GM23338 (cell line): ENCODE measurements at regions not wholly inside any gene's neighbourhood (a gene's known extent, or its start where the extent isn't known, plus 50 kb on each side); places are given as distances from the start of the nearest gene placed in this dataset.

ENCODE experiments used
- CREB1 ChIP-seq: fragments of 250-450 bp; sonication (Bioruptor Pico); IDR thresholded peaks from 2 replicates; pipeline ENCODE4 v1.5.0; 2020; ENCODE audit warnings: low read depth, mild to moderate bottlenecking, moderate library complexity
- CTCF ChIP-seq, 2 experiments: fragments of 200-600 bp in 1 of 2; sonication (generic) in 1 of 2; conservative IDR thresholded peaks; 2 replicates each; pipeline versions ENCODE4 v1.5.1 to v1.6.1; 2016 to 2017; ENCODE audit warnings: antibody characterized with exemption in 2 of 2, low read depth in 2 of 2, mild to moderate bottlenecking in 2 of 2, moderate library complexity in 1 of 2
- EZH2 ChIP-seq: fragments of 200-600 bp; sonication (generic); IDR thresholded peaks from one replicate; pipeline ENCODE4 v1.8.0; 2017; ENCODE audit warnings: antibody characterized with exemption, mild to moderate bottlenecking, low read depth; ENCODE audit not compliant: unreplicated experiment
- EZH2phosphoT487 ChIP-seq: fragments of 200-600 bp; sonication (generic); IDR thresholded peaks from one replicate; pipeline ENCODE4 v1.8.1; 2018; ENCODE audit warnings: antibody characterized with exemption; ENCODE audit not compliant: unreplicated experiment
- JUNB ChIP-seq: IDR thresholded peaks from one replicate; pipeline ENCODE4 v1.6.1; 2016; ENCODE audit warnings: antibody characterized with exemption; ENCODE audit not compliant: unreplicated experiment
- POLR2AphosphoS5 ChIP-seq: IDR thresholded peaks from 2 replicates; pipeline ENCODE4 v1.6.1; 2016; ENCODE audit warnings: antibody characterized with exemption, low read depth
- ZNF114 ChIP-seq: fragments of 250-450 bp; sonication (Bioruptor Pico); IDR thresholded peaks from 2 replicates; pipeline ENCODE4 v1.5.0; 2020; ENCODE audit warnings: mild to moderate bottlenecking, moderate library complexity
- ZNF331 ChIP-seq: fragments of 250-450 bp; sonication (Bioruptor Pico); IDR thresholded peaks from 2 replicates; pipeline ENCODE4 v1.5.0; 2020; ENCODE audit warnings: low read depth, mild to moderate bottlenecking, moderate library complexity
- TF ChIP-seq, protein P1 (sequence below): IDR thresholded peaks from one replicate; pipeline ENCODE4 v1.6.1; 2018; ENCODE audit warnings: antibody characterized with exemption; ENCODE audit not compliant: unreplicated experiment

- no peak for TF ChIP-seq CTCF (conservative IDR thresholded peaks at IDR 0.05; ENCODE audit: low read depth in 2 of 2)
- TF ChIP-seq, protein P1, sequence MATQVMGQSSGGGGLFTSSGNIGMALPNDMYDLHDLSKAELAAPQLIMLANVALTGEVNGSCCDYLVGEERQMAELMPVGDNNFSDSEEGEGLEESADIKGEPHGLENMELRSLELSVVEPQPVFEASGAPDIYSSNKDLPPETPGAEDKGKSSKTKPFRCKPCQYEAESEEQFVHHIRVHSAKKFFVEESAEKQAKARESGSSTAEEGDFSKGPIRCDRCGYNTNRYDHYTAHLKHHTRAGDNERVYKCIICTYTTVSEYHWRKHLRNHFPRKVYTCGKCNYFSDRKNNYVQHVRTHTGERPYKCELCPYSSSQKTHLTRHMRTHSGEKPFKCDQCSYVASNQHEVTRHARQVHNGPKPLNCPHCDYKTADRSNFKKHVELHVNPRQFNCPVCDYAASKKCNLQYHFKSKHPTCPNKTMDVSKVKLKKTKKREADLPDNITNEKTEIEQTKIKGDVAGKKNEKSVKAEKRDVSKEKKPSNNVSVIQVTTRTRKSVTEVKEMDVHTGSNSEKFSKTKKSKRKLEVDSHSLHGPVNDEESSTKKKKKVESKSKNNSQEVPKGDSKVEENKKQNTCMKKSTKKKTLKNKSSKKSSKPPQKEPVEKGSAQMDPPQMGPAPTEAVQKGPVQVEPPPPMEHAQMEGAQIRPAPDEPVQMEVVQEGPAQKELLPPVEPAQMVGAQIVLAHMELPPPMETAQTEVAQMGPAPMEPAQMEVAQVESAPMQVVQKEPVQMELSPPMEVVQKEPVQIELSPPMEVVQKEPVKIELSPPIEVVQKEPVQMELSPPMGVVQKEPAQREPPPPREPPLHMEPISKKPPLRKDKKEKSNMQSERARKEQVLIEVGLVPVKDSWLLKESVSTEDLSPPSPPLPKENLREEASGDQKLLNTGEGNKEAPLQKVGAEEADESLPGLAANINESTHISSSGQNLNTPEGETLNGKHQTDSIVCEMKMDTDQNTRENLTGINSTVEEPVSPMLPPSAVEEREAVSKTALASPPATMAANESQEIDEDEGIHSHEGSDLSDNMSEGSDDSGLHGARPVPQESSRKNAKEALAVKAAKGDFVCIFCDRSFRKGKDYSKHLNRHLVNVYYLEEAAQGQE: no peak
- TF ChIP-seq EZH2: no peak
- no peak for TF ChIP-seq POLR2AphosphoS5
- TF ChIP-seq CREB1 (CRISPR knock-in tag): no peak
- no peak for TF ChIP-seq ZNF331
- TF ChIP-seq EZH2phosphoT487: no peak
- no peak for TF ChIP-seq JUNB
- no peak for TF ChIP-seq ZNF114 (CRISPR knock-in tag)
Measured at GRCh38 chr6:94562846-94563245, 1014.5 kb upstream of the MANEA start.
